ENCODE measurements at regions not wholly inside any gene's neighbourhood (a gene's known extent, or its start where the extent isn't known, plus 50 kb on each side); places are given as distances from the start of the nearest gene placed in this dataset.

GRCh38 chrX:13493659-13494058 is 75.7 kb upstream of the EGFL6 start:
- H3K27me3 Mint-ChIP-seq (ENCODE audit: low read depth, poor library complexity), result peaks cover 3% of the 10 kb centered on the region
- no peak for DNase-seq
- peaks cover 5% of the 10 kb centered on the region for H3K4me1 Mint-ChIP-seq
- H3K4me3 Mint-ChIP-seq, result no peak overlapping the region
- peaks cover 24% of the 10 kb centered on the region for H3K9me3 Mint-ChIP-seq
- TF ChIP-seq, protein P1, sequence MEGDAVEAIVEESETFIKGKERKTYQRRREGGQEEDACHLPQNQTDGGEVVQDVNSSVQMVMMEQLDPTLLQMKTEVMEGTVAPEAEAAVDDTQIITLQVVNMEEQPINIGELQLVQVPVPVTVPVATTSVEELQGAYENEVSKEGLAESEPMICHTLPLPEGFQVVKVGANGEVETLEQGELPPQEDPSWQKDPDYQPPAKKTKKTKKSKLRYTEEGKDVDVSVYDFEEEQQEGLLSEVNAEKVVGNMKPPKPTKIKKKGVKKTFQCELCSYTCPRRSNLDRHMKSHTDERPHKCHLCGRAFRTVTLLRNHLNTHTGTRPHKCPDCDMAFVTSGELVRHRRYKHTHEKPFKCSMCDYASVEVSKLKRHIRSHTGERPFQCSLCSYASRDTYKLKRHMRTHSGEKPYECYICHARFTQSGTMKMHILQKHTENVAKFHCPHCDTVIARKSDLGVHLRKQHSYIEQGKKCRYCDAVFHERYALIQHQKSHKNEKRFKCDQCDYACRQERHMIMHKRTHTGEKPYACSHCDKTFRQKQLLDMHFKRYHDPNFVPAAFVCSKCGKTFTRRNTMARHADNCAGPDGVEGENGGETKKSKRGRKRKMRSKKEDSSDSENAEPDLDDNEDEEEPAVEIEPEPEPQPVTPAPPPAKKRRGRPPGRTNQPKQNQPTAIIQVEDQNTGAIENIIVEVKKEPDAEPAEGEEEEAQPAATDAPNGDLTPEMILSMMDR (IDR thresholded peaks at IDR 0.05), result no peak
- H3K36me3 Mint-ChIP-seq (ENCODE audit: low read depth), result no peaks in the 10 kb centered on the region
- no peak overlapping the region for H3K27ac Mint-ChIP-seq

DNA sequence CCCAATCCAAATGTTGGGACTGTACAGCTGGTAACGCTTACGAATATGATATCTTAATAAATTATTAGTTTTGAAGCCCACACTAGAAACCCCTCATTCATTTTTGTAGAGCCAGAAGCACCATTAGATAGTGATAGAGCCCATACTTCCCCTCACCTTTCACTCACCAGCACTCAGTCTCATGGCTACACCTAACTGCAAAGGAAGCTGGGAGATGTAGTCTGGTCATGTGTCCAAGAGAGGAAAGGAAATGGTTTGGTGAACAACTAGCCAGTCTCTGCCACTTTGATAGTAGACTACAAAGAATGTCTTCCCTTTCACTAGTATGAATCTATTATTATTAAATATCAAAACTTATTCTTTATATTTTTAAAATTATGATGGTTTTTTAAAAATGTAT is 77.1 kb upstream of the EGFL6 start:
- Mint-ChIP-seq H3K27me3 (ENCODE audit: low read depth, poor library complexity) (peaks cover 3% of the 10 kb centered on the region), H3K36me3 (ENCODE audit: low read depth) (no peaks in the 10 kb centered on the region), H3K4me1 (peaks cover 15% of the 10 kb centered on the region), H3K27ac (no peak overlapping the region), H3K4me3 (no peak overlapping the region), H3K9me3 (peaks cover 23% of the 10 kb centered on the region)
- TF ChIP-seq, protein P1 (IDR thresholded peaks at IDR 0.05), result no peak
- DNase-seq, result no peak

GRCh38 chrX:13491061-13491460 is 78.3 kb upstream of the EGFL6 start:
- H3K27me3 Mint-ChIP-seq (ENCODE audit: low read depth, poor library complexity), result peaks cover 3% of the 10 kb centered on the region
- DNase-seq, result no peak
- no peaks in the 10 kb centered on the region for H3K36me3 Mint-ChIP-seq (ENCODE audit: low read depth)
- peaks cover 23% of the 10 kb centered on the region for H3K9me3 Mint-ChIP-seq
- no peak overlapping the region for H3K27ac Mint-ChIP-seq
- H3K4me3 Mint-ChIP-seq, result no peak overlapping the region
- TF ChIP-seq, protein P1 (IDR thresholded peaks at IDR 0.05), result no peak
- peaks cover 18% of the 10 kb centered on the region for H3K4me1 Mint-ChIP-seq

GRCh38 chrX:13489454-13489853 is 79.9 kb upstream of the EGFL6 start:
- Mint-ChIP-seq H3K36me3 (ENCODE audit: low read depth) (no peaks in the 10 kb centered on the region), H3K27me3 (ENCODE audit: low read depth, poor library complexity) (no peaks in the 10 kb centered on the region), H3K9me3 (peaks cover 19% of the 10 kb centered on the region), H3K4me3 (no peak overlapping the region), H3K27ac (no peak overlapping the region), H3K4me1 (peaks cover 13% of the 10 kb centered on the region)
- TF ChIP-seq, protein P1 (IDR thresholded peaks at IDR 0.05), result no peak
- DNase-seq, result no peak

GRCh38 chrX:13487731-13488505 is 81.5 kb upstream of the EGFL6 start:
- TF ChIP-seq, protein P1 (IDR thresholded peaks at IDR 0.05), result peak; percentile 42
- Mint-ChIP-seq H3K27ac (no peak overlapping the region), H3K4me3 (no peak overlapping the region), H3K36me3 (ENCODE audit: low read depth) (no peaks in the 10 kb centered on the region), H3K27me3 (ENCODE audit: low read depth, poor library complexity) (no peaks in the 10 kb centered on the region), H3K4me1 (peaks cover 18% of the 10 kb centered on the region), H3K9me3 (peaks cover 24% of the 10 kb centered on the region)
- DNase-seq, result peak; percentile 11

DNA sequence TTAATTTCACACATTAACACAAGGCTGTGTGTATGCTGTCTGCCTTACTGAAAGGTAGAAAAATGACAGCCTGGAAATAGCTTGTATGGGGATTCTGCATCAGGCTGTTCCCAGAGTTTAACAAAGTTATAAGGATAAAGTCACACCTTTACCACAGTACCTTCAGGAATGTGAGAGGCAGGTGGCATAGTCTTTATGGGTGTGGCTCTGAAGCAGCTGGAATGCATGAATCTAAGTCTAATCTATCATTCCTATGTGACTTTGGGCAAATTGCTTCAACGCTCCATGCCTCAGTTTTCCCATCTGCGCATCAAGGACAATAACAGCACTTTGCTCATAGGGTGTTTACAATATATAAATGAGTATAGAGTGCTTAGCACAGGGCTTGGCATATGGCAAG is 84.2 kb upstream of the EGFL6 start:
- H3K27ac Mint-ChIP-seq, result no peak overlapping the region
- no peaks in the 10 kb centered on the region for H3K36me3 Mint-ChIP-seq (ENCODE audit: low read depth)
- H3K4me1 Mint-ChIP-seq, result peaks cover 25% of the 10 kb centered on the region
- H3K9me3 Mint-ChIP-seq, result peaks cover 40% of the 10 kb centered on the region
- TF ChIP-seq, protein P1 (IDR thresholded peaks at IDR 0.05), result no peak
- no peaks in the 10 kb centered on the region for H3K27me3 Mint-ChIP-seq (ENCODE audit: low read depth, poor library complexity)
- no peak overlapping the region for H3K4me3 Mint-ChIP-seq
- no peak for DNase-seq

Data from nephron progenitor cell (in vitro differentiated cells).